Neural progenitor cell (in vitro differentiated cells): ENCODE measurements at regions not wholly inside any gene's neighbourhood (a gene's known extent, or its start where the extent isn't known, plus 50 kb on each side); places are given as distances from the start of the nearest gene placed in this dataset.

Experiments used
- DNase-seq: peaks from one replicate; pipeline ENCODE4 v3.0.0-alpha.2; 2016; ENCODE audit warnings: low spot score
- H2AFZ ChIP-seq: fragments of 200-600 bp; sonication (generic); replicated peaks from 2 replicates; pipeline ENCODE4 v1.6.1; 2016; ENCODE audit warnings: antibody characterized with exemption
- H3F3A ChIP-seq: fragments of 200-600 bp; sonication (generic); 2 replicates; pipeline ENCODE4 v1.6.1; 2016; ENCODE audit warnings: antibody characterized with exemption, low read depth
- H3K27ac ChIP-seq: fragments of 200-600 bp; sonication (generic); 2 replicates; pipeline ENCODE4 v1.5.1; 2016; ENCODE audit warnings: mild to moderate bottlenecking
- H3K27me3 ChIP-seq: fragments of 200-600 bp; sonication (generic); 2 replicates; pipeline ENCODE4 v1.6.1; 2016; ENCODE audit warnings: mild to moderate bottlenecking, moderate library complexity
- H3K36me3 ChIP-seq: fragments of 200-600 bp; sonication (generic); 2 replicates; pipeline ENCODE4 v1.5.1; 2016
- H3K4me1 ChIP-seq: fragments of 200-600 bp; sonication (generic); 2 replicates; pipeline ENCODE4 v1.6.1; 2016; ENCODE audit warnings: mixed run types
- H3K4me2 ChIP-seq: fragments of 200-600 bp; sonication (generic); 2 replicates; pipeline ENCODE4 v1.6.1; 2016
- H3K4me3 ChIP-seq: fragments of 200-600 bp; sonication (generic); 2 replicates; pipeline ENCODE4 v1.5.1; 2016
- H3K79me2 ChIP-seq: fragments of 200-600 bp; sonication (generic); 2 replicates; pipeline ENCODE4 v1.6.1; 2016; ENCODE audit warnings: low read depth
- H3K9ac ChIP-seq: fragments of 200-600 bp; sonication (generic); 2 replicates; pipeline ENCODE4 v1.6.1; 2016
- H3K9me3 ChIP-seq: fragments of 200-600 bp; sonication (generic); 2 replicates; pipeline ENCODE4 v1.5.1; 2016; ENCODE audit warnings: low read depth
- H4K20me1 ChIP-seq: fragments of 200-600 bp; sonication (generic); 2 replicates; pipeline ENCODE4 v1.6.1; 2016; ENCODE audit warnings: low read depth
- H3K27ac Mint-ChIP-seq: 3 replicates; pipeline ENCODE4 v1.8.0; 2021; ENCODE audit warnings: mixed read lengths
- H3K27me3 Mint-ChIP-seq: 2 replicates; pipeline ENCODE4 v1.8.0; 2022; ENCODE audit warnings: low read depth, mild to moderate bottlenecking, inconsistent platforms, moderate library complexity, mixed read lengths; ENCODE audit not compliant: insufficient read depth
- H3K36me3 Mint-ChIP-seq: 3 replicates; pipeline ENCODE4 v1.8.0; 2021; ENCODE audit warnings: mixed read lengths
- H3K4me1 Mint-ChIP-seq: 3 replicates; pipeline ENCODE4 v1.8.0; 2021; ENCODE audit warnings: mixed read lengths
- H3K4me3 Mint-ChIP-seq: 3 replicates; pipeline ENCODE4 v1.8.0; 2021; ENCODE audit warnings: mild to moderate bottlenecking, moderate library complexity, mixed read lengths
- H3K9me3 Mint-ChIP-seq: 3 replicates; pipeline ENCODE4 v1.8.0; 2020; ENCODE audit warnings: mixed read lengths
- EZH2 ChIP-seq: fragments of 200-600 bp; sonication (generic); IDR thresholded peaks from 2 replicates; pipeline ENCODE4 v1.6.1; 2017; ENCODE audit warnings: antibody characterized with exemption, mild to moderate bottlenecking, moderate library complexity
- EZH2phosphoT487 ChIP-seq: fragments of 200-600 bp; sonication (generic); IDR thresholded peaks from 2 replicates; pipeline ENCODE4 v1.6.1; 2017; ENCODE audit warnings: antibody characterized with exemption
- TF ChIP-seq, protein P1 (sequence below): fragments of 200-600 bp; sonication (generic); IDR thresholded peaks from 2 replicates; pipeline ENCODE4 v1.5.1; 2017; ENCODE audit warnings: antibody characterized with exemption, mild to moderate bottlenecking

GRCh38 chr6:90439586-90439985 lies 142.9 kb upstream of the BACH2 start:
- no peak overlapping the region for H3K27ac ChIP-seq
- H3K4me2 ChIP-seq, result no peak overlapping the region
- H3K9me3 ChIP-seq, result no peaks in the 10 kb centered on the region
- no peaks in the 10 kb centered on the region for H4K20me1 ChIP-seq
- peaks cover 56% of the 10 kb centered on the region for H3F3A ChIP-seq
- no peaks in the 10 kb centered on the region for H3K79me2 ChIP-seq
- no peaks in the 10 kb centered on the region for H3K36me3 ChIP-seq
- H2AFZ ChIP-seq, result peak overlapping the region; percentile 37
- no peak overlapping the region for H3K4me3 ChIP-seq
- TF ChIP-seq, protein P1, sequence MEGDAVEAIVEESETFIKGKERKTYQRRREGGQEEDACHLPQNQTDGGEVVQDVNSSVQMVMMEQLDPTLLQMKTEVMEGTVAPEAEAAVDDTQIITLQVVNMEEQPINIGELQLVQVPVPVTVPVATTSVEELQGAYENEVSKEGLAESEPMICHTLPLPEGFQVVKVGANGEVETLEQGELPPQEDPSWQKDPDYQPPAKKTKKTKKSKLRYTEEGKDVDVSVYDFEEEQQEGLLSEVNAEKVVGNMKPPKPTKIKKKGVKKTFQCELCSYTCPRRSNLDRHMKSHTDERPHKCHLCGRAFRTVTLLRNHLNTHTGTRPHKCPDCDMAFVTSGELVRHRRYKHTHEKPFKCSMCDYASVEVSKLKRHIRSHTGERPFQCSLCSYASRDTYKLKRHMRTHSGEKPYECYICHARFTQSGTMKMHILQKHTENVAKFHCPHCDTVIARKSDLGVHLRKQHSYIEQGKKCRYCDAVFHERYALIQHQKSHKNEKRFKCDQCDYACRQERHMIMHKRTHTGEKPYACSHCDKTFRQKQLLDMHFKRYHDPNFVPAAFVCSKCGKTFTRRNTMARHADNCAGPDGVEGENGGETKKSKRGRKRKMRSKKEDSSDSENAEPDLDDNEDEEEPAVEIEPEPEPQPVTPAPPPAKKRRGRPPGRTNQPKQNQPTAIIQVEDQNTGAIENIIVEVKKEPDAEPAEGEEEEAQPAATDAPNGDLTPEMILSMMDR, result no peak
- no peak for TF ChIP-seq EZH2
- no peak for TF ChIP-seq EZH2phosphoT487
- H3K4me1 ChIP-seq, result peaks cover 64% of the 10 kb centered on the region
- Mint-ChIP-seq H3K27me3 (no peaks in the 10 kb centered on the region), H3K9me3 (no peaks in the 10 kb centered on the region), H3K36me3 (no peaks in the 10 kb centered on the region), H3K27ac (peak overlapping the region; percentile 3), H3K4me3 (no peak overlapping the region), H3K4me1 (peaks cover 54% of the 10 kb centered on the region)
- H3K9ac ChIP-seq, result no peak overlapping the region
- H3K27me3 ChIP-seq, result no peaks in the 10 kb centered on the region
- no peak for DNase-seq

DNA sequence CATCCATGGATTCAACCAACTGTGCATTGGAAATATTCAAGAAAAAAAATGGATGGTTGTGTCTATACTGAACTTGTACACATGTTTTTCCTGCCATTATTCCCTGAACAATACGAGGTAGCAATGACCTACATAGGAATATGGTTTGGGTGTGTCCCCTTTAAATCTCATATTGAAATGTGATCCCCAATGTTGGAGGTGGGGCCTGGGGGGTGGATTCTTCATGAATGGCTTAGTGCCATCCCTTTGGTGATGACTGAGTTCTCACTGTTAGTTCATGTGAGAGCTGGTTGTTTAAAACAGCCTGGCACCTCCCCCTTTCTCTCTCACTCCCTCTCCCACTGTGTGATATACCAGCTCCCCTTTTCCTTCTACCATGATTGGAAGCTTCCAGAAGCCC lies 139.8 kb upstream of the BACH2 start:
- H3K4me2 ChIP-seq, result no peak overlapping the region
- no peaks in the 10 kb centered on the region for H4K20me1 ChIP-seq
- H3K27ac ChIP-seq, result no peak overlapping the region
- TF ChIP-seq, protein P1, result no peak
- TF ChIP-seq EZH2phosphoT487, result no peak
- no peak for TF ChIP-seq EZH2
- DNase-seq, result no peak
- peaks cover 28% of the 10 kb centered on the region for H3F3A ChIP-seq
- no peak overlapping the region for H3K9ac ChIP-seq
- peak overlapping the region; percentile 30 for H3K27ac Mint-ChIP-seq
- peaks cover 5% of the 10 kb centered on the region for H3K27me3 Mint-ChIP-seq
- peaks cover 8% of the 10 kb centered on the region for H3K9me3 Mint-ChIP-seq
- H3K36me3 Mint-ChIP-seq, result no peaks in the 10 kb centered on the region
- no peak overlapping the region for H2AFZ ChIP-seq
- peaks cover 33% of the 10 kb centered on the region for H3K4me1 ChIP-seq
- H3K36me3 ChIP-seq, result no peaks in the 10 kb centered on the region
- H3K27me3 ChIP-seq, result no peaks in the 10 kb centered on the region
- peaks cover 28% of the 10 kb centered on the region for H3K4me1 Mint-ChIP-seq
- no peaks in the 10 kb centered on the region for H3K79me2 ChIP-seq
- H3K9me3 ChIP-seq, result no peaks in the 10 kb centered on the region
- H3K4me3 Mint-ChIP-seq, result no peak overlapping the region
- H3K4me3 ChIP-seq, result no peak overlapping the region

DNA sequence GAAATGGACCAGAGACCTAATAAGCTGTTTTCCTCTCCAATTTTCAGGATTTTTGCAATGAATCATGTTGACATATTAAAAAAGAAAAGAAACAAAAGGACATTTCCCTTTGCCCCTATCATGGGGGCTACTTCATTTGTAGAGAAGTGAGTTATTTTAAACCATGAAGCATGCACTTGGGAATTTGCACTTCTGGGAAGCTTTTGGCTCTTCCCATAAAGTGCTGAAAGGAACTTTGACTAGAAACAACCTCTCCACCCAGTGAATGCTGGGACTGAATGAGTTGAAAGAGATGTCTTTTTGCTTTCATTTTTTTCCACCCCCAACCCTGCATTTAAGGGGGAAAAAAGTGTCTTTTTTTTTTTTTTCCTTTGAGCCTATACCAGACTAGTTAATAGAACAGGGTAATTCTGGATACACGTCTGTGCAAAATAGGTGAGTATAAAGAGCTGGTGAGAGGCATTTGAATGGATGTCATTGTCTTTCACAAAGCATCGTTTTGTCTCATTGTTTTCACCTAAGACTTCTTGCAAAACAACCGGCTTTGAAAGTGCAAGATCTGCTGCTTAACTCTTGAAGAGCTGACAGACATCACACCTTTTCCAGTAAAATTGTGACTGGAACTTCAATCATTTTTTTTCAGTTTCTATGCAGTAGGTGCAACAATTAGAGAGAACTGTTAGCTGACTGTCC lies 138.7 kb upstream of the BACH2 start:
- peak; percentile 59 for DNase-seq
- peaks cover 18% of the 10 kb centered on the region for H3F3A ChIP-seq
- H3K79me2 ChIP-seq, result no peaks in the 10 kb centered on the region
- Mint-ChIP-seq H3K9me3 (peaks cover 10% of the 10 kb centered on the region), H3K4me3 (no peak overlapping the region), H3K27ac (no peak overlapping the region), H3K4me1 (peaks cover 18% of the 10 kb centered on the region), H3K27me3 (peaks cover 5% of the 10 kb centered on the region), H3K36me3 (peaks cover 1% of the 10 kb centered on the region)
- TF ChIP-seq EZH2, result no peak
- no peak for TF ChIP-seq EZH2phosphoT487
- TF ChIP-seq, protein P1, result no peak
- peaks cover 23% of the 10 kb centered on the region for H3K4me1 ChIP-seq
- peak overlapping the region; percentile 33 for H3K4me2 ChIP-seq
- H2AFZ ChIP-seq, result no peak overlapping the region
- H3K36me3 ChIP-seq, result no peaks in the 10 kb centered on the region
- no peaks in the 10 kb centered on the region for H3K27me3 ChIP-seq
- H4K20me1 ChIP-seq, result no peaks in the 10 kb centered on the region
- no peak overlapping the region for H3K9ac ChIP-seq
- no peaks in the 10 kb centered on the region for H3K9me3 ChIP-seq
- H3K4me3 ChIP-seq, result no peak overlapping the region
- no peak overlapping the region for H3K27ac ChIP-seq
